ENCODE measurements at regions not wholly inside any gene's neighbourhood (a gene's known extent, or its start where the extent isn't known, plus 50 kb on each side); places are given as distances from the start of the nearest gene placed in this dataset.

- TF ChIP-seq CTCF (IDR thresholded peaks at IDR 0.05) (no peak), POLR2AphosphoS5 (IDR thresholded peaks at IDR 0.05) (no peak)
Measured at GRCh38 chr4:17182888-17183287, 284.4 kb upstream of the LDB2 start.

Data from prostate gland (tissue), 2 donors.